Middle frontal gyrus (tissue), 1 donor: ENCODE measurements at regions not wholly inside any gene's neighbourhood (a gene's known extent, or its start where the extent isn't known, plus 50 kb on each side); places are given as distances from the start of the nearest gene placed in this dataset.

Experiments used
- DNase-seq: peaks from one replicate; pipeline ENCODE4 v3.0.0-alpha.2; 2015; ENCODE audit warnings: low spot score; ENCODE audit errors: extremely low spot score

DNA sequence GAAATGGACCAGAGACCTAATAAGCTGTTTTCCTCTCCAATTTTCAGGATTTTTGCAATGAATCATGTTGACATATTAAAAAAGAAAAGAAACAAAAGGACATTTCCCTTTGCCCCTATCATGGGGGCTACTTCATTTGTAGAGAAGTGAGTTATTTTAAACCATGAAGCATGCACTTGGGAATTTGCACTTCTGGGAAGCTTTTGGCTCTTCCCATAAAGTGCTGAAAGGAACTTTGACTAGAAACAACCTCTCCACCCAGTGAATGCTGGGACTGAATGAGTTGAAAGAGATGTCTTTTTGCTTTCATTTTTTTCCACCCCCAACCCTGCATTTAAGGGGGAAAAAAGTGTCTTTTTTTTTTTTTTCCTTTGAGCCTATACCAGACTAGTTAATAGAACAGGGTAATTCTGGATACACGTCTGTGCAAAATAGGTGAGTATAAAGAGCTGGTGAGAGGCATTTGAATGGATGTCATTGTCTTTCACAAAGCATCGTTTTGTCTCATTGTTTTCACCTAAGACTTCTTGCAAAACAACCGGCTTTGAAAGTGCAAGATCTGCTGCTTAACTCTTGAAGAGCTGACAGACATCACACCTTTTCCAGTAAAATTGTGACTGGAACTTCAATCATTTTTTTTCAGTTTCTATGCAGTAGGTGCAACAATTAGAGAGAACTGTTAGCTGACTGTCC, 138.7 kb upstream of the BACH2 start:
- no peak for DNase-seq

DNA sequence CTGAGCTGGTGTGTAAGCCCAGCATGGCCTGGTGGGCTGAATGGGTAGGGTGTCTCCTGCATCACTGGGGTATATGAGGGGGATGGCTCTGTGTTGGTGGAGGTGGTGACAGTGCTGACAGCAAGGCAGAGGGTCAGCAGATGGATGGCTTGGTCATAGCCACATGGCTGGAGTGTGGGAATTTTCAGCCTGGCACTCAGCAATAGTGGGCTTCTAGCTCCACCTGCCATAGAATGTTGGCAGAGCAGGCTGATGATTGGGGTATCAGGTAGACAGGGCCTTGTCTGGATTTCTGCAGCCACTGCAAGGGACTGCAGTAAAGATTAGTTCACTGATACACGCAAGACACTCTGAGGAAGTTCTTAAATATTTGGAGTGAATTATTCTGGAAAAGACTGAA, 137.5 kb upstream of the BACH2 start:
- no peak for DNase-seq

DNA sequence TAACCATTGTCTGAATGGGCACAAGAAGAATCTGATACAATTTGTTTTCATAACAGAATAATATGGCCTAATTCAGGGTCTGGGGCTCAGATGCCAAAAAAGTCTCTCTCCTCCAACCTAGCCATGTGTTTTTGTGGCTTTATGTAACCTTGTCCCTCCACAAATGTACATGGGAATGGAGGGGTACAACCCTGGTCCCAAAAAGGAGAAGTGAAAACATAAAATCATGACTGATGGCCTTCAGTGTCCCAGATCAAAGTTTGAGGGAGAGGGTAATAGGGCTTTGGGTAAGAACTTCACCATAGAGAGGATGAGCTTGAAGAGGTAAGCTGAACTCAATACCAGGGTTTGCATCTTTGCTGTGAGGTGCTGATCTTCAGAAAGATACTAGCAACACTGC, 136.3 kb upstream of the BACH2 start:
- no peak for DNase-seq

DNA sequence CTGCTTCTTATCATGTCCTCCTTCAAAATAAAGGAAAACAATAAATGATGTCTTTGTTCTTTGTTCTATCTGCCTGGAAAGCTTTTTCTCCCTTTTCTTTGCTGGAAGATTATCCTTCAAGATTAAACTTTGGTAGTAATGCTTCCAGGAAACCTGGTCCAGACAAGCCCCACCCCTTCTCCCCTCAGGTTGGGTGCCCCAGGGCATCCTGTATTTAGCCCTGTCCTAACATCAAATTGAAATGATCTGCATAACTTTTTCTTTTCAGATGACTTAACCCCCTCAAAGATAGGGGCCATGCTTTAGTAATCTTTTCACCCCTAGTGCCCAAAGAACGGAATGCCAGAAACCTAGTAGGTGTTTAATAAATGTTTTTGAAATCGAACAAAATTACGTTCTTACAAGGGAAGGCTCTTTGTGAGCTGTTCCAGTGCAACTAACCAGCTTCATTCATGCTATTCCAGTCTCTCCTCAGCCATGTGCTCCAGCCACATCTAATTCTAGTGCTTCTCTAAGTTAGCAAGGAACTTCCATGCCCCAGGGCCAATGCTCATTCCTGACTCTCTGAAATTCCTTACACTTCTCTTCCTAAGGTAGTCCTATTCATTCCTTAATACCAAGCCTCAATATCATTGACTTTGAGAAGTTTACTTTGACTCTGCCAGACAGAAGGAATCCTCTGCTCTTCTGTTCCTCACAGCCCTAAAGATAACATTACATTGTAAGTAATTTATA, 135.6 kb upstream of the BACH2 start:
- no peak for DNase-seq

DNA sequence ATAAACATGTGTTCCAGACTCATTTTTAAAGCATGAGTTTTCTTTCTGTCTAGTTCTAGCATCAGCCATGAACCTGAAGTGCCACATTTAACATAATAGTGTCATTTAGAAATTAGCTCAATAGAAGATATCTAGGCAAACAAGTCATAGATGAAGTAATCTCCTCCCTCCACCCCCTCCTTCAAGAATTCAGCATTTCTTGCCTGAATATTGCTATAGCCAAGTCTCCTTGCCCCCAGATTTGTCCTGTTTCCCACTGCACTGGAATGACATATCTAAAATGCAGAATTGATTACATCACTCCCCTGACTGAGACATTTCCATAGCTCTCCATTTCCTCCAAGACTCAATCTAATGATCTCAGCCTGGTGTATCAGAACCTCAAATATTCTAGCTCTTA, 134.9 kb upstream of the BACH2 start:
- DNase-seq: no peak

DNA sequence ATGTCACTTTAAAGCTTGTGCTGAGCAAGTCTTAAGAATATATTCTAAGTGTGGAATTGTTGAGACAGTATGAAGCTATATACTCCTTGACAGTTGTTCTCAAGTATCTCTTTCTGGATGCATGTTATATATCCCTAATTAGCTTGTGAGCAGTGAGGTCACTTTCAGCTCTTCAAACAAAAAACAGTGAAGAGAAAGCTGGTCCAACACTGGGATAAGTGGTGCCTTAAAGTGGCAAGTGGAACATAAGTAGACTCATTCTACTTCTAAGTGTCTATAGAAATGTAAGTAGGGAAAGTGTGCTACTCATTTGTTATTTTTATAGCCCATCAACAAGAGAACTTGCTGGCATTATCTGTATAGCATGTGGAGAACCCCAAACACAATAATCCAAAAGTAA, 133.1 kb upstream of the BACH2 start:
- DNase-seq: no peak

DNA sequence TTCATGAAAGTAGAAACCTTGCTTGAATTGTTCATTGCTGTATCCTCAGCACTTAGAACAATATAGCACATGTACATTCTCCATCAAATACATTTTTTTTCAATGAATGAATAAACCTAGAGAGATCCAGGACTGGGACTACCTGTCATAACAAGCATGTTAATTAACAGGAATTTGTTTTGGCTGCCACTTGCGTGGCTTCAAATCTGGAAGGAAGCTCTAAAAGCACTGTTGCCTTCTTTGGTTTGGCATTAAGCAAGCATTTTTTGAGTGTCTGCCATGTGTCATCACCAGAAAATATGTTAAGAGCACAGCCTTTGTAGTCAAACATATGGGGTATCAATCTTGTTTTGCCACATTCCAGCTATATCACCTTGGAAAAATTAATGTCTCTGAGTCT, 131.9 kb upstream of the BACH2 start:
- DNase-seq: no peak

DNA sequence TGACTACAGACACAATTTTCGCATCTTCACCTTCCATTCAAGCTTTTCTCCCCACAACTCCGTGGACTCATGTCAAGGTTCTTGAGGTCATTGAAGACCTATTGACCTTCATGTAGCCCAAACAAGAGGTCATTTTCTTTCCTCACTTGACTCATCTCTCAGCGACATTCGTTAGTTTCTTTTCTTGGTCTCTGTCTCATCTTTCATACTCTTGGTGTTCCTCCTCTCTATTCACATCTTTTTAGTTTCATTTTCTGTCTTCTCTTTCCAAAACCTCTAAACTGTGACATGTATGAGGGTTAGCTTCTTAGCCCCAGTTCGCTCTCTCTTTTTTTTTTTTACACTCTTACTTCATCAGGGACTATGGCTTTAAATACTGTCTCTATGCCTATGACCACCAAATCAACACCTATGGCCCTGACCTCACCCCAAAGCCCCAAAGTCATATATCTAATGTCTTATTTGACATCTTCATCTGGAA, 128.6 kb upstream of the BACH2 start:
- no peak for DNase-seq

DNA sequence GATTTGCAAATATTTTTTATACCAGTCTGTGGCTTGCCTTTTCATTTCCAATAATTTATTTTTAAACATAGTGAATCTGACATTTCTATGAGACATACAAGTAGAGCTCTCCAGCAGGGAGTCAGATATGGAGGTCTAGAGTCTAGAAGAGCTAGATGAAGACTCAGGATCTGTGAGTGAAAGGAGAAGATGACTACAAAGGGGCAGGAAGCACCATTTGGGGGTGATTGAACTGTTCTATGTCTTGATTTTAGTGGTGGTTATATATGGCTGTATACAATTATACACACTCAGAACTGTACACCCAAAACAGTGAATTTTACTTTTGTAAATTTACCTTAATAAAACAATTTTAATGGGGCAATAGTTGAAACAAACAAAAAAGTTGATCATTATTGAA, 127.9 kb upstream of the BACH2 start:
- no peak for DNase-seq

DNA sequence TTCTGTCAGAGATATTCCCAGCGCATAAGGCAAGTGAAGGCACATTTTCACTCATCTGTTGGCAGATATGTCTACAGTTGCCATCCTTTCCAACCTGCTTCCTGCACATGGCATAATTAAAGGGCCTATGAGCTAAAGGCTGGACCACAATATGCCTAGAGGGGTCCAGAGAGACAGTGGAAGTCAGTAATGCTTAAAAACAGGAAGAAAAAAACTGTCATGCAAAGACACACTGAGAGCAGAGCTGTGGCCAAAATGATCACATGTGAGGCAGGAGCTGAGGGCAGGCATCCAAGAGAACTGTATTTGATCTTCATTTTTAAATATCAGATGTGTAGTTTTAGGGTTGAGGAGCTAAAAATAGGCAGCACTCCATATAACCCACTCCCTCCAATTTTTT, 125.0 kb upstream of the BACH2 start:
- DNase-seq: no peak

DNA sequence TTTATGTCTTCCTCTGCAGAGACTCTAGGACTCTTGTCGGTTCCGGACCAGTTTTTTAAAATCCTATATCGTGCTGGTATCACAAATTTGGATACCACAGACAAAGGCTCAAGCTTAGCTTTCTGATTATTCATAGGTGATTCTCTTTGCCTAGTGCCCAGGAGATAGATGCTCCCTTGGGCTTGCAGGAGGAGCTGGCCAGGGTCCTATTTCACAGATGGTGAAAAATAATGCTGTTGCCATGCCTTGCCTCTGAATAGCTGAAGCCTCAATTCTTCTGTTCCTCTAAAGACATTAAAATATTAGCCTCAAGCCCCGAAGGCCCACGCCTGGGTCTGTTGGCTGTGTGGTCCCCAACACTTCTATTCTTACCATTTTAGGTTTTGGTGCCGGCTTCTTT, 123.9 kb upstream of the BACH2 start:
- DNase-seq: no peak

DNA sequence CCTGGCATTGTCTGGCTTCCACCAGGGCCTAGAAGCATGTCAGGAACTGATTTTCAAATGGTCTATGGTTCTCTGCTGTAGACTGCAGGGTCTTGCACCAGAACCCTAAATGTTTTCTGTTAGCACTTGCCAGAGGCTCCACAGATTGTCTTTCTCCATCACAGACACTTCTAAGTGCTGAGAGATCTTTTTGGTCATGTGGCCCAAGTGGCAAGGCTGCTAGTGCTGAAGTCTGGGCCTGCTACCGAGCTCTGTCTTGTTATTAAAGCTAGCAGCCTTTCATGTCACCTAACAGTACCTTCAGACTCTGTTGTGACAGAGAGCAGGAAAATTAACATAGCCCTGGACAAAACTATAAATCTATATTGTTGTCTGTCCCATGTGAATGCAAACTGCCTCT, 120.7 kb upstream of the BACH2 start:
- no peak for DNase-seq

DNA sequence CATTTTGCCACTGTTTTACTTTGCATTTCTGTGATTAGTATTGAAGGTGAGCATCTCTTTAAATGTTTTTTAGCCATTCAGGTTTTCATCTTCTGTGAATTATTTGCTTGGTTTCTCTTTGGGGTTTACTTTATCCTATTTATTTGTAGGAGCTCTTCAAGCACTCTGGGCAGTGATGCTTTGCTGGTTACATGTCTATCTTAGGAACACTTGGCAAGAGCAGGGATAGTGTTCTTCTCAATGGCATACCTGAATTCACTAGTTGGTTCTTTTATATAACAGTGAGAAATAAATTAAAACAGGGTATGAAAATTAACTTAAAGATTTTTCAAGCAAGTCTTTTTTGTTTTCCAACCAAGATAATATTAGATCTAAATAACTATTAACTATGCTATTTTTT, 119.7 kb upstream of the BACH2 start:
- no peak for DNase-seq

DNA sequence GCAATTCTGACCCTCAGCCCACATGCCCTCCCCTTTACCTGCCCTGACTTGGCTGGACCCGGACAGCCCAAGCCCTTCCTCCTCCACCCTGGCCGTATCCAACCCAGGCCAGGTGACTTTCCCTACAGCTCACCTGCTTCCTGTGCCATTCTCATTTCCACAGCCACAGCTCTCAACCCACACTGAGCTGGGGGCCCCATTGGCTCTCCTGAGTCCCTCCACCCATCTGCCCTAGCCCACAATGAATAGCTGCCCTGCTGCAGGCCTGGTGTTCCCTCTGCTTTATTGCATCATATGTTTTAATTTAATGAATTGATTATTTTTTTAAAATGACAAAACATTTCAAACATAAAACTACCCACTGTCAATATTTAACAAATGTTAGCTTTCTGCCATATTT, 118.5 kb upstream of the BACH2 start:
- DNase-seq: no peak

DNA sequence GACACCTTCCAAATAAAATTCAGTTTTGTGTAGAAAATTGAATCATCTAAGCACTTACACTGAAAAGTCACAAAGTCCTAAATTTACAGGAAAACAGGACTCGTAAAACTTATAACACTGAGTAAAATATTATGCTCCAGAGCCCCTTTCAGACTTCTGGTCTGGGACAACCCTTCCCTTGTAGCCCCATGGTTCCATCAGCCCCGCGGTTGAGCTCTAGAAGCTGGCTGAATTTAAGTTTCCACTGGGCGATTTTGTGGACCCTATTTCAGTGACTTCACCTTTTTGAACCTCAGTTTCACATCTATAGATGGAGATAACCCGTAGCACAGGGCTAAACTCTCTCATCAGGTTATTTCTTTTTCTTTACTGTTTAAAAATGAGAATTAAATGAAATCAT, 117.7 kb upstream of the BACH2 start:
- no peak for DNase-seq

DNA sequence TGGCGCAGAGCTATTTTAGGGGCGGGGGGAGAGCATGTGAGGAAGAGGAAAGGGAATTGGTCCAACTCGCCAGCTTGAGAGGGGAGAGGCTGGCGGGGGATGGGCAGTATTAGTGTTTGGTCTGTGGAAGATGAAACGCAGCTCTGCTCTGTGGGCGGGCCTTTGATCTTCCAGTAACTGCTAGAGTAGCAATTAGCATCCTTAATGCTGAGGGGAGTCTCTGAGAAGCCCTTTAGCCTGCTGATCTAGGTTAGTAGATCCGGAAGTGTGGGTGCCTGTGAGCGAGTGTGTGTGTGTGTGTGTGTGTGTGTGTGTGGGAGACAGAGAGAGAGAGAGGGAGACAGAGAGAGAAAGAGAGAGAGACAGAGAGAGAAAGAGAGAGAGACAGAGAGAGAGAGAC, 117.2 kb upstream of the BACH2 start:
- no peak for DNase-seq

DNA sequence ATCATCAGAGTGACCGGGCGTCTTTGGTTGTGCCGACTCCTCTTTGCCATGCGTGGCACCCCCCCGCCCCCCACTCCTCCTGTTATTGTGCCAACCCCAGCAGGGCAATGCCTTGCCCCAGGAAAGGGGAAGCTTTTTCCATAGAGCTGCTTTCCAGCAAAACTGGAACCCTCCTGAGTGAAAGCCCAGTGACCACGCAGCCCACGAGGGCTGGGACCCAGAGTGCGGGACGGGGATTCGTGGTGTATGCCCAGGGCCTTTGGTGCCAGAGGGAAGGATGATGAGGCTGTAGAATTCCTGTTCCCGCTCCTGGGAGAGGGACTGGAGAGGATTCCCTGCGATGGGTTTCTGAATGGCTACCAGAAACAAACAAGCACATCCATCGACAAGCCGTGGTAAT, 116.8 kb upstream of the BACH2 start:
- no peak for DNase-seq

DNA sequence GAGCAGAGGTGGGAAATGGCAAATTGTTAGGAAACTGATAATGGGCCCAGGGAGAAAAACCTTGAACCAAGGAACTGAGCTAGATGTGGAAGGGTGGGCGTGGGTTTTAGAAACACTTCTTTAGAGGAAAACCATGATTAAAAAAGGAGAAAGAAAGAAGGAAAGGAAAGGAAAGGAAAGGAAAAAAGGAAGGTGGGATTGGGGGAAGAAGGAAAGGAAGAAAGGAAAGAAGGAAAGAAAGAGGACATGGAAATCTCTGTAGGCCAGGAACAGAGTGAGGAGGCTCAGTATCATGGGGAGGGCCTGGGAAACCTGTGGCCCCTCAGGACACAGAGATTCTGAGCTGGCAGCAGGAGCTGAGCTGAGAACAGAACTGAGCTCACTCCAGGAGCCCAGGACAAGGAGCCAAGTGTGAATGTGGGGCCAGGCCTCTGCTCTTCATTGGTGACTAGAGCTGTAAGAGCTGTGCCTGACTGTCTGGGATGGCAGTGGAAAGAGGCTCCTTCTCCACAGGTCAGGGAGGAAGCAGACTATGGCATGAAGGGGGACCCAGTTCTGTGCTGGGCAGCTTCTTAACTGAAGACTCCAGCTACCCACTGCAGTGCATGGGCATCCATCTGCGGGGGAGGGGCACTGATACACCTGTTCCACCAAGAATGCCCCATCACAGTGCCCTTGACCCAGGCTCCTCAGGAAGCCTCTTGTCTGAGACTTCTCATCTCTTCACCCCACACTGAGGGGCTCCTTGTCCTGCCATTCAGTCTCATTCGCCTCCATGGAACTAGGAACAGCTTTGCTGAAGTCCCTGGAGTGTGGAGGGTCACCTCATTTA, 116.1 kb upstream of the BACH2 start:
- DNase-seq: no peak

DNA sequence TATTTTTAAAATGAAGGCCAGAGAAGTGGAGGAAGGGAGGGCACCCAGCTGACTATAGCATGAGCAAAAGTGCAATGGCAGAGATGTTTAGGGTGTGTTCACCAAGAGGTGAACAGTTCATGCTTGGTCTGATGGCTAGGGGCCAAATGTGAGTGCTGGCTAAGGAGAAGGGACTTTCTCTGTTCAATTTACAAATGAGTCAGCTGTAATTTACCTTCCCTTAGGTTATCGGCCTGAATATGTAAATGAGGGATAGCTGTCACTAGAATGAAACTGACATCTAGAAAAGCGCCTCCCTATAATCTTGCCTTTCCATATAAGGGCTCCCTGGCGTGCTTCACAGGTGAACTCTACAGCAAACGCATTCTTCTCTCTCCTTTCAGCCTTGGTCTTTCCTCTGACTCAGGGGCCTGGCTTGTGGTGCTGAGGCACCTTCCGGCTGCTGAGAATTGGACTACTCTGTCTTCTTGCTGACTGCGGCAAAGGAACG, 114.7 kb upstream of the BACH2 start:
- DNase-seq: no peak

DNA sequence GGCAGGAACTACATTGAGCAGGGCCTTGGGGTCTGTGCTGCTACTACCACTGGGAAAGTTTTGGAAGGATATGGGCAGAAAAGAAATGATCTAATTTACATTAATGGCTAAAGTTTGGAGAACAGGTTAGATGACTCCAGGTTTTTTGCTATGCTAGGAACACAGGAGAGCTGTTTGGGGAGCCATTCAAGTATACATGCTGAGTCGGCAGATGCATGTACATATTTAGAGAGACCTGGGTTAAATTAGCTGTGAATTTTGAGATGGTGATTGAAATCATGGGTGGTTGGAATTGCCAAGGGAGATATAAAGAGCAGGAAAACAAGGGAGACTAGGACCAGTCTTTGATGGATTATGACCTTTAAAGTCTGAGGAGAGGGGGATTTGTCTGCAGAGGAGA, 113.1 kb upstream of the BACH2 start:
- no peak for DNase-seq

DNA sequence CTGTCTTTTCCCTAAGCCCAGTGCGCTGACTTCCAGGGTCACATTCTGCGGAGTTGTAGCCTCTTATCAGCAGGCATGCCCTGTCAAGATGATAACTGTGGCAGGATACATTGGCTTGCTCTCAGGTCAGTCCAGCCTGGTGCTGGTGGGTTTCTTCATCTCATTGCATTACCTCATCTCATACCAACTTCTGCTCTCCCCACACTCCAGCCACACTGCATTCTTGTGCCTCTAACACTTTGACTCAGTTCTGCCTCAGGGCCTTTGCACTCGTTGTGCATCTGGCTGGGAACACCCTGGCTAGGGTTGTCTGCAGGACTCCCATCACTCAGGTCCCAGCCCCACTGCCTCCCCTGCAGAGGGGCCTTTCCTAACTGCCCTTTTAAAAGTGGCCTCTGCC, 110.3 kb upstream of the BACH2 start:
- DNase-seq: no peak

DNA sequence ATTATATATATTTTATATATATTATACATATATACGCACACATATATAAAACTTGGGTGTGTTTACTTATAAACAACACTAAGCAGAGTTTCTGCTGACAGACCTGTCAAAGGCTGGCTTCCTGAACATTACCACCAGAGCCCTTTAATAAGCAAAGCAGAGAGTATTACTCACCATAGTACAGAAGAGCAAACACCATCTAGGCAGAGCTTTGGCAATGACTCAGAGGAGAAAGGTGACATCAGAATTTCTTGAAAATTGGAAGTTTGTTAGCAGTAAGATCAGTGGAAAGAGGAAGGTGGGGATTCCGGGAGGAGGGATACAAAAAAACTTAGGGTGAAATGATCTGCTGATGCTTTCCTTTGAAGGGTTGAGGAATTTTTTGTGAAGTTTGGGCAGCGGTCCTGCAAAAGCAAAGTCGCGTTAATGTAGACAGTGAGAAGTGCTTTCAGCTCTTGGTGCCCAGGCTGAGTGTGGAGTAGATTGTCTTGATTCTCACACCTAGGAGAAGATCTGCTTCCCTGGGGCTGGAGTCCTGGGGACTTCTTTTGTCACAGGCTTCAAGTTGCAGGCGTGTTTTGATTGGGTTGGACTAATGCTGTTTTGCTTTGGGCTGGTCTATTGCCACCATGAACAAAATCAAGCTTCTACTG, 109.6 kb upstream of the BACH2 start:
- no peak for DNase-seq
